GM19438 (cell line): ENCODE measurements at regions not wholly inside any gene's neighbourhood (a gene's known extent, or its start where the extent isn't known, plus 50 kb on each side); places are given as distances from the start of the nearest gene placed in this dataset.
"Not testable (repeated sequence)": the region's sequence is repeated elsewhere in the genome, so short reads cannot be mapped to it uniquely, and the experiment has no call there.

ENCODE experiments used
- ATAC-seq: cut with Tn5 transposase; IDR thresholded peaks from one replicate; pipeline ENCODE4 v1.9.1; 2021; ENCODE audit warnings: low read depth; ENCODE audit not compliant: unreplicated experiment

GRCh38 chr7:119640326-119640725, 632.6 kb upstream of the KCND2 start:
- no peak for ATAC-seq

GRCh38 chr7:119640861-119641260, 632.1 kb upstream of the KCND2 start:
- ATAC-seq, result no peak

- ATAC-seq, result no peak
Measured at GRCh38 chr7:119643558-119643957, 629.4 kb upstream of the KCND2 start.

- ATAC-seq, result no peak
Measured at GRCh38 chr7:119647286-119647685, 625.7 kb upstream of the KCND2 start.

- ATAC-seq, result not testable (repeated sequence)
Measured at GRCh38 chr7:119648752-119649151, 624.2 kb upstream of the KCND2 start.

- ATAC-seq, result no peak
Measured at GRCh38 chr7:119660080-119660479, 612.9 kb upstream of the KCND2 start.

GRCh38 chr7:119664601-119665000, 608.4 kb upstream of the KCND2 start:
- ATAC-seq, result no peak

GRCh38 chr7:119665796-119666195, 607.2 kb upstream of the KCND2 start:
- no peak for ATAC-seq

GRCh38 chr7:119681336-119681735, 591.6 kb upstream of the KCND2 start:
- no peak for ATAC-seq

GRCh38 chr7:119684763-119685162, 588.2 kb upstream of the KCND2 start:
- ATAC-seq, result no peak

GRCh38 chr7:119685906-119686305, 587.1 kb upstream of the KCND2 start:
- no peak for ATAC-seq

GRCh38 chr7:119688831-119689230, 584.1 kb upstream of the KCND2 start:
- ATAC-seq, result no peak

GRCh38 chr7:119692541-119692940, 580.4 kb upstream of the KCND2 start:
- ATAC-seq, result no peak

GRCh38 chr7:119694506-119694905, 578.5 kb upstream of the KCND2 start:
- no peak for ATAC-seq

GRCh38 chr7:119696336-119696735, 576.6 kb upstream of the KCND2 start:
- ATAC-seq, result no peak

- ATAC-seq, result no peak
Measured at GRCh38 chr7:119703895-119704294, 569.1 kb upstream of the KCND2 start.

- ATAC-seq, result no peak
Measured at GRCh38 chr7:119706608-119707007, 566.4 kb upstream of the KCND2 start.

GRCh38 chr7:119708891-119709290, 564.1 kb upstream of the KCND2 start:
- ATAC-seq, result no peak

GRCh38 chr7:119711104-119711503, 561.9 kb upstream of the KCND2 start:
- no peak for ATAC-seq

GRCh38 chr7:119712886-119713462, 560.0 kb upstream of the KCND2 start:
- no peak for ATAC-seq

GRCh38 chr7:119713606-119714005, 559.4 kb upstream of the KCND2 start:
- no peak for ATAC-seq

- ATAC-seq, result no peak
Measured at GRCh38 chr7:119720541-119720940, 552.4 kb upstream of the KCND2 start.
